Neuronal stem cell (in vitro differentiated cells): ENCODE measurements at regions not wholly inside any gene's neighbourhood (a gene's known extent, or its start where the extent isn't known, plus 50 kb on each side); places are given as distances from the start of the nearest gene placed in this dataset.
"Not testable (repeated sequence)": the region's sequence is repeated elsewhere in the genome, so short reads cannot be mapped to it uniquely, and the experiment has no call there.

Experiments used
- DNase-seq: peaks from one replicate; pipeline ENCODE4 v3.0.0-alpha.2; 2013; ENCODE audit warnings: low spot score
- H2AFZ ChIP-seq: one replicate; pipeline ENCODE4 v1.6.1; 2013; ENCODE audit warnings: mild to moderate bottlenecking, low read length, inconsistent platforms
- H2AK5ac ChIP-seq: 2 replicates; pipeline ENCODE4 v1.6.1; 2013; ENCODE audit warnings: low read depth, mild to moderate bottlenecking, inconsistent platforms, low read length, moderate library complexity, mixed read lengths
- H2BK120ac ChIP-seq: 2 replicates; pipeline ENCODE4 v1.6.1; 2013; ENCODE audit warnings: low read depth, mild to moderate bottlenecking, inconsistent platforms, low read length, moderate library complexity, mixed read lengths
- H2BK12ac ChIP-seq: one replicate; pipeline ENCODE4 v1.6.1; 2013; ENCODE audit warnings: low read length, inconsistent platforms
- H2BK15ac ChIP-seq: 2 replicates; pipeline ENCODE4 v1.6.1; 2013; ENCODE audit warnings: mild to moderate bottlenecking, low read length, inconsistent platforms, mixed read lengths
- H2BK5ac ChIP-seq: one replicate; pipeline ENCODE4 v1.6.1; 2013; ENCODE audit warnings: inconsistent platforms, mild to moderate bottlenecking, low read length, moderate library complexity
- H3K14ac ChIP-seq: one replicate; pipeline ENCODE4 v1.6.1; 2013; ENCODE audit warnings: low read length, inconsistent platforms
- H3K18ac ChIP-seq: 2 replicates; pipeline ENCODE4 v1.6.1; 2013; ENCODE audit warnings: low read length, inconsistent platforms
- H3K23ac ChIP-seq: 2 replicates; pipeline ENCODE4 v1.6.1; 2013; ENCODE audit warnings: low read depth, mild to moderate bottlenecking, mixed read lengths, low read length, inconsistent platforms; ENCODE audit not compliant: poor library complexity
- H3K27ac ChIP-seq: replicated peaks from 3 replicates; pipeline ENCODE4 v1.5.1; 2013; ENCODE audit warnings: low read length, inconsistent platforms
- H3K27me3 ChIP-seq, 3 experiments: 2 replicates each; pipeline ENCODE4 v1.6.1; 2013; ENCODE audit warnings: low read length in 3 of 3, mild to moderate bottlenecking in 2 of 3, inconsistent platforms in 1 of 3, low read depth in 1 of 3, mixed read lengths in 1 of 3, moderate library complexity in 1 of 3; ENCODE audit not compliant: control insufficient read depth in 3 of 3, insufficient read depth in 3 of 3
- H3K36me3 ChIP-seq, 2 donors: replicated peaks in 1 of 2; 2 replicates each; pipeline ENCODE4 v1.6.1; 2013; ENCODE audit warnings: low read length in 2 of 2; ENCODE audit not compliant: control insufficient read depth in 2 of 2, insufficient read depth in 2 of 2
- H3K4ac ChIP-seq: 2 replicates; pipeline ENCODE4 v1.6.1; 2013; ENCODE audit warnings: inconsistent platforms, mild to moderate bottlenecking, low read length, moderate library complexity
- H3K4me1 ChIP-seq, 2 donors: 1 replicate in 1 of 2; 2 replicates in 1 of 2; pipeline ENCODE4 v1.6.1; 2013; ENCODE audit warnings: low read length in 2 of 2, low read depth in 1 of 2; ENCODE audit not compliant: control insufficient read depth in 2 of 2, insufficient read depth in 1 of 2
- H3K4me2 ChIP-seq: one replicate; pipeline ENCODE4 v1.6.1; 2013; ENCODE audit warnings: mild to moderate bottlenecking, low read length, inconsistent platforms; ENCODE audit not compliant: insufficient read depth, poor library complexity, severe bottlenecking
- H3K4me3 ChIP-seq, 2 donors: 2 replicates each; pipeline ENCODE4 v1.5.1; 2013; ENCODE audit warnings: low read length in 2 of 2, mild to moderate bottlenecking in 2 of 2, inconsistent platforms in 1 of 2, moderate library complexity in 1 of 2
- H3K79me1 ChIP-seq: one replicate; pipeline ENCODE4 v1.6.1; 2013; ENCODE audit warnings: low read depth, mild to moderate bottlenecking, inconsistent platforms, low read length, moderate library complexity
- H3K9ac ChIP-seq: one replicate; pipeline ENCODE4 v1.6.1; 2013; ENCODE audit warnings: mild to moderate bottlenecking, low read depth, low read length, inconsistent platforms; ENCODE audit not compliant: poor library complexity
- H3K9me3 ChIP-seq, 2 donors: replicated peaks in 1 of 2; 2 replicates each; pipeline versions ENCODE3 to v1.6.1; 2013; ENCODE audit warnings: low read length in 2 of 2, mild to moderate bottlenecking in 2 of 2, inconsistent platforms in 1 of 2, low read depth in 1 of 2, mixed read lengths in 1 of 2, moderate library complexity in 1 of 2; ENCODE audit not compliant: control insufficient read depth in 2 of 2, insufficient read depth in 1 of 2
- H4K8ac ChIP-seq: one replicate; pipeline ENCODE4 v1.6.1; 2013; ENCODE audit warnings: low read depth, mild to moderate bottlenecking, inconsistent platforms, low read length, moderate library complexity
- H4K91ac ChIP-seq: one replicate; pipeline ENCODE4 v1.6.1; 2013; ENCODE audit warnings: low read length, low read depth, mild to moderate bottlenecking, inconsistent platforms; ENCODE audit not compliant: poor library complexity
- WGBS, 2 donors: extraction: QIAGEN DNeasy Blood & Tissue Kit; methylation state at CpG; one replicate each; pipeline ENCODE4 v1.1.7; 2013; ENCODE audit warnings: missing lambda C conversion rate in 2 of 2, mixed read lengths in 1 of 2; ENCODE audit not compliant: insufficient read length in 2 of 2, insufficient replicate concordance in 1 of 2; ENCODE audit errors: extremely low coverage in 2 of 2; 5-methylcytosine and 5-hydroxymethylcytosine counted together

DNA sequence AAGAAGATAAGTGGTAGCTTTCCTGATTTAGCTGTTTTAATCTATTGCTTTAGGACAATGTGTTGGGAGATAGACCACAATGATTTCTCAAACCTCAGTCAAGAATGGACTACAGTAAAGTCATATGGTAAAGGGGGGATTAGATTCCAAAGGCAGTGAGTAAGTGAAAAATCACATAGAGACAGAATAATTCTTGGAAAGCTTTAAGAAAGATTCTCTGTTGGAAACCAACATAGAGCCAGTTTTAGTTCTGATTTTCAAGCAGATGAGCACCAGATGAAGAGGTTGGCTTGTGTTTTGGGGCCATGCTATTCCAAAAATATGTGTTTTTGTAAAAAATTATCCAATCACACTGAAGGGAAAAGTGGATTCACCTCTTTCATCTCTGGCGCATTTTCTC, 256.8 kb upstream of the RPS23 start:
- Histone ChIP-seq H2BK15ac (no peak overlapping the region), H2AK5ac (no peak overlapping the region), H2AFZ (no peak overlapping the region), H2BK120ac (no peak overlapping the region), H3K4ac (no peak overlapping the region), H3K27ac (no peak overlapping the region), H3K18ac (no peak overlapping the region), H3K23ac (no peak overlapping the region), H3K79me1 (no peaks in the 10 kb centered on the region), H2BK12ac (no peak overlapping the region), H3K4me3 (no peak overlapping the region), H4K8ac (no peak overlapping the region), H2BK5ac (no peak overlapping the region), H3K9me3 (no peaks in the 10 kb centered on the region), H3K4me2 (no peak overlapping the region), H3K14ac (no peak overlapping the region), H3K36me3 (no peaks in the 10 kb centered on the region), H3K4me1 (peaks cover 0 to 2% of the 10 kb centered on the region in 2 donors), H4K91ac (no peak overlapping the region), H3K27me3 (no peaks in the 10 kb centered on the region), H3K9ac (no peak overlapping the region)
- DNase-seq, result no peak
- no CpG with 5 or more reads among the region's 1 CpG for WGBS, 2 donors

DNA sequence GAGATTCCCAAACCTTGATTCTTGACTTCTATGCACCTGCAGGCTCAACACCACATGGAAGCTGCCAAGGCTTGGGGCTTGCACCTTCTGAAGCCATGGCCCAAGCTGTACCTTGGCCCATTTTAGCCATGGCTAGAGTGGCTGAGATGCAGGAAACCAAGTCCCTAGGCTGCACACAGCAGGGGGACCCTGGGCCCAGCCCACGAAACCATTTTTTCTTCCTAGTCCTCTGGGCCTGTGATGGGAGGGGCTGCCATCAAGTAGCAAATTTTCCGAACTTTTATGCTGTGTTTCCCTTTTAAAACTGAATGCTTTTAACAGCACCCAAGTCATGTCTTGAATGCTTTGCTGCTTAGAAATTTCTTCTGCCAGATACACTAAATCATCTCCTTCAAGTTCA, 253.9 kb upstream of the RPS23 start:
- not testable (repeated sequence) for H2BK120ac ChIP-seq, H3K9me3 ChIP-seq, H2AFZ ChIP-seq, H3K4ac ChIP-seq, DNase-seq, H3K14ac ChIP-seq, H3K27ac ChIP-seq, H3K4me1 ChIP-seq, H4K91ac ChIP-seq, H3K9ac ChIP-seq, H3K4me2 ChIP-seq, H3K79me1 ChIP-seq, H2AK5ac ChIP-seq, H3K36me3 ChIP-seq, H2BK12ac ChIP-seq, H2BK5ac ChIP-seq, H3K23ac ChIP-seq, H2BK15ac ChIP-seq, H4K8ac ChIP-seq, H3K27me3 ChIP-seq, H3K4me3 ChIP-seq, H3K18ac ChIP-seq
- WGBS, 2 donors, result no CpG with 5 or more reads among the region's 2 CpGs

DNA sequence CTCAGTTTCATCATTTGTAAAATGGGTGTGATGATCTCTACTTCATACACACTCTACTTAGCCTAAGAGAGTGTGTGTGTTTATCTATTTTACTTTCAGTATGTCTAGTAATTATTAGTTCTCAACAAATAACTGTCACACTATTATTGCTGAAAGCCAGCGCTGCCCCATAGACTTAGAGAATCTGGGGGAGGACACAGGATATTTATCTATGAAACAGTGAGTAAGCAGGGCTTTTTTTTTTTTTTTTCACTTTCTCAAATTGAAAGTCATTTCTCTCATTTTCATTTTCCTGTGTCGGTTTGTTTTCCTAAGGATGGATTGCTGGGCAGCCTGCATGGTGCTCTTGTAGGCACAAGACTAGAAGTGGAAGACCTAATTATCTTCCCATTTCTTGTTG, 248.4 kb upstream of the RPS23 start:
- Histone ChIP-seq H3K4me3 (no peak overlapping the region), H2BK120ac (no peak overlapping the region), H2AK5ac (no peak overlapping the region), H3K9me3 (no peaks in the 10 kb centered on the region), H3K79me1 (no peaks in the 10 kb centered on the region), H4K91ac (no peak overlapping the region), H2BK12ac (no peak overlapping the region), H3K9ac (no peak overlapping the region), H2BK5ac (no peak overlapping the region), H3K4me2 (no peak overlapping the region), H3K23ac (no peak overlapping the region), H3K4me1 (no peaks in the 10 kb centered on the region), H3K27ac (no peak overlapping the region), H4K8ac (no peak overlapping the region), H3K36me3 (no peaks in the 10 kb centered on the region), H2BK15ac (no peak overlapping the region), H3K27me3 (no peaks in the 10 kb centered on the region), H3K14ac (no peak overlapping the region), H2AFZ (no peak overlapping the region), H3K4ac (no peak overlapping the region), H3K18ac (no peak overlapping the region)
- DNase-seq, result no peak
- no CpG with 5 or more reads among the region's 2 CpGs for WGBS, 2 donors

DNA sequence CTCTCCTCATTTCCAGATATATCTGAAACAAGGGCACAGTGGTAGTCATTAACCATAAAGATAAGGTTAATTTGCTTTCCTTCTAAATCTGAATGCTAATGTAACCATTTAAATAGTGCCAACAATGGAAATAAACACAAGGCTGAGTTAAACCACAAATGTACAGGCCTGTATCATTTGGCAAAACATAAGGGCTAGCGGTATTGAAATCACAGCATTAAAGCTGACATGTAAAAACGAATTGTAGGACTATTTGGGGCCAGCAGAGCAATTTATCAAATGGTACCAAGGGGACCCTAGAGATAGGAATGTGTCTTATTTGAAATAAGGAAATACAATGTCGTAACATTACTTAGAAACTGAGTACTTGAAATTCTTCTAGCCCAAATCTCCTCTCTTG, 247.5 kb upstream of the RPS23 start:
- Histone ChIP-seq H3K18ac (no peak overlapping the region), H3K27me3 (no peaks in the 10 kb centered on the region), H3K14ac (no peak overlapping the region), H4K91ac (no peak overlapping the region), H3K36me3 (no peaks in the 10 kb centered on the region), H3K23ac (no peak overlapping the region), H2BK12ac (no peak overlapping the region), H3K9me3 (no peaks in the 10 kb centered on the region), H3K4me3 (no peak overlapping the region), H2AFZ (no peak overlapping the region), H2AK5ac (no peak overlapping the region), H3K4ac (no peak overlapping the region), H2BK15ac (no peak overlapping the region), H2BK5ac (no peak overlapping the region), H3K79me1 (no peaks in the 10 kb centered on the region), H3K4me1 (no peaks in the 10 kb centered on the region), H4K8ac (no peak overlapping the region), H2BK120ac (no peak overlapping the region), H3K27ac (no peak overlapping the region), H3K4me2 (no peak overlapping the region), H3K9ac (no peak overlapping the region)
- no CpG with 5 or more reads among the region's 3 CpGs for WGBS, 2 donors
- no peak for DNase-seq
